KMS-11 (cell line): ENCODE measurements at regions not wholly inside any gene's neighbourhood (a gene's known extent, or its start where the extent isn't known, plus 50 kb on each side); places are given as distances from the start of the nearest gene placed in this dataset.

Source experiments
- H2AFZ ChIP-seq: fragments of 200-600 bp; sonication (generic); 2 replicates; pipeline ENCODE4 v1.6.1; 2016; ENCODE audit warnings: antibody characterized with exemption, mixed run types, low read depth
- H3K27ac ChIP-seq: fragments of 200-600 bp; sonication (generic); 2 replicates; pipeline ENCODE4 v1.6.1; 2016; ENCODE audit warnings: mild to moderate bottlenecking, mixed run types
- H3K27me3 ChIP-seq: fragments of 200-600 bp; sonication (generic); 2 replicates; pipeline ENCODE4 v1.6.1; 2017; ENCODE audit warnings: mild to moderate bottlenecking, low read depth, mixed run types, moderate library complexity; ENCODE audit not compliant: insufficient read depth
- H3K36me3 ChIP-seq: fragments of 200-600 bp; sonication (generic); 2 replicates; pipeline ENCODE4 v1.6.1; 2017; ENCODE audit warnings: mild to moderate bottlenecking, mixed run types; ENCODE audit not compliant: insufficient read depth
- H3K4me1 ChIP-seq: fragments of 200-600 bp; sonication (generic); 2 replicates; pipeline ENCODE4 v1.6.1; 2016; ENCODE audit warnings: mild to moderate bottlenecking, low read depth, mixed run types; ENCODE audit not compliant: poor library complexity, severe bottlenecking
- H3K4me2 ChIP-seq: fragments of 200-600 bp; sonication (generic); 2 replicates; pipeline ENCODE4 v1.7.0; 2016; ENCODE audit warnings: mild to moderate bottlenecking, mixed run types
- H3K4me3 ChIP-seq: fragments of 200-600 bp; sonication (generic); IDR thresholded peaks from 2 replicates; pipeline ENCODE4 v1.6.1; 2017; ENCODE audit warnings: low read depth, low read length, mixed read lengths; ENCODE audit not compliant: insufficient read depth
- H3K79me2 ChIP-seq: fragments of 200-600 bp; sonication (generic); 2 replicates; pipeline ENCODE4 v1.6.1; 2016; ENCODE audit warnings: low read depth, mixed run types; ENCODE audit not compliant: insufficient read depth
- H3K9ac ChIP-seq: fragments of 200-600 bp; sonication (generic); 2 replicates; pipeline ENCODE4 v1.6.1; 2016; ENCODE audit warnings: mild to moderate bottlenecking, mixed run types
- H4K20me1 ChIP-seq: fragments of 200-600 bp; sonication (generic); 2 replicates; pipeline ENCODE4 v1.6.1; 2016; ENCODE audit warnings: mild to moderate bottlenecking, mixed run types; ENCODE audit not compliant: insufficient read depth
- TF ChIP-seq, protein P1 (sequence below): fragments of 200-600 bp; sonication (generic); conservative IDR thresholded peaks from 2 replicates; pipeline ENCODE4 v1.6.1; 2017; ENCODE audit warnings: low read depth, mild to moderate bottlenecking, antibody characterized with exemption, low read length, moderate library complexity, mixed read lengths

DNA sequence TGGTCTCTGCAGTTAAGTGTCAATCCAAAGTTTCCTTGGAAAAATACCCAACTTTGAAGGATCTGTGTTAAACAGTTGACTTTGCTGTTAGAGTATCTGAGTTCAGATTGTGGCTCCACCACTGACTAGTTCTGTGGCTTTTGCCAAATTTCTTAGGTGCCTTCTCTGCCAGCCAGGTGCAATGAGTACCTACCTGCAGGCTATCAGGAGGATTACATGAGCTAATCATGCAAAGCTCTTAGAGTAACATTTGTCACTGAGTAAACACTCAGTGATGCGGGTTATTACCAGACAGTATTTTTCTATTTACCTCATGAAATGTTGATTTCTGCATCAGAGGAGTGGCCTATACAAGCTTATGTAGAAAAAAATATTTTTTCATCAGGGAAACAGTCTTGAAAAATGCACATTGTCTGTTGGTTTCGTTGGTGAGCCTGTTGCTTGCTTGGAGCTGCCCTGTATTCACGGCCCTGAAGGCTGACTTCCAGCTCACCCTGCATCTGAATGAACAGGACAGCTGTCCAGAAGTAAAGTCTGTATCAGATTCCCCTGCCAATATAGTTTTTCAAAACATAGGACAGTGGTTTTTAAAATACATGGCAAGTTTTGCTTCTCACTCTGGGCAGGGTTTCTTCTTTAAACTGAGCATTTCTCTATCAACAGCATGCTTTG is 235.1 kb downstream of the CDCA7 start:
- TF ChIP-seq, protein P1, sequence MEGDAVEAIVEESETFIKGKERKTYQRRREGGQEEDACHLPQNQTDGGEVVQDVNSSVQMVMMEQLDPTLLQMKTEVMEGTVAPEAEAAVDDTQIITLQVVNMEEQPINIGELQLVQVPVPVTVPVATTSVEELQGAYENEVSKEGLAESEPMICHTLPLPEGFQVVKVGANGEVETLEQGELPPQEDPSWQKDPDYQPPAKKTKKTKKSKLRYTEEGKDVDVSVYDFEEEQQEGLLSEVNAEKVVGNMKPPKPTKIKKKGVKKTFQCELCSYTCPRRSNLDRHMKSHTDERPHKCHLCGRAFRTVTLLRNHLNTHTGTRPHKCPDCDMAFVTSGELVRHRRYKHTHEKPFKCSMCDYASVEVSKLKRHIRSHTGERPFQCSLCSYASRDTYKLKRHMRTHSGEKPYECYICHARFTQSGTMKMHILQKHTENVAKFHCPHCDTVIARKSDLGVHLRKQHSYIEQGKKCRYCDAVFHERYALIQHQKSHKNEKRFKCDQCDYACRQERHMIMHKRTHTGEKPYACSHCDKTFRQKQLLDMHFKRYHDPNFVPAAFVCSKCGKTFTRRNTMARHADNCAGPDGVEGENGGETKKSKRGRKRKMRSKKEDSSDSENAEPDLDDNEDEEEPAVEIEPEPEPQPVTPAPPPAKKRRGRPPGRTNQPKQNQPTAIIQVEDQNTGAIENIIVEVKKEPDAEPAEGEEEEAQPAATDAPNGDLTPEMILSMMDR: no peak
- Histone ChIP-seq H3K4me3 (no peak overlapping the region), H4K20me1 (no peaks in the 10 kb centered on the region), H3K4me2 (no peak overlapping the region), H3K36me3 (no peaks in the 10 kb centered on the region), H3K9ac (no peak overlapping the region), H3K27me3 (no peaks in the 10 kb centered on the region), H3K4me1 (no peaks in the 10 kb centered on the region), H3K79me2 (no peaks in the 10 kb centered on the region), H2AFZ (no peak overlapping the region), H3K27ac (no peak overlapping the region)

DNA sequence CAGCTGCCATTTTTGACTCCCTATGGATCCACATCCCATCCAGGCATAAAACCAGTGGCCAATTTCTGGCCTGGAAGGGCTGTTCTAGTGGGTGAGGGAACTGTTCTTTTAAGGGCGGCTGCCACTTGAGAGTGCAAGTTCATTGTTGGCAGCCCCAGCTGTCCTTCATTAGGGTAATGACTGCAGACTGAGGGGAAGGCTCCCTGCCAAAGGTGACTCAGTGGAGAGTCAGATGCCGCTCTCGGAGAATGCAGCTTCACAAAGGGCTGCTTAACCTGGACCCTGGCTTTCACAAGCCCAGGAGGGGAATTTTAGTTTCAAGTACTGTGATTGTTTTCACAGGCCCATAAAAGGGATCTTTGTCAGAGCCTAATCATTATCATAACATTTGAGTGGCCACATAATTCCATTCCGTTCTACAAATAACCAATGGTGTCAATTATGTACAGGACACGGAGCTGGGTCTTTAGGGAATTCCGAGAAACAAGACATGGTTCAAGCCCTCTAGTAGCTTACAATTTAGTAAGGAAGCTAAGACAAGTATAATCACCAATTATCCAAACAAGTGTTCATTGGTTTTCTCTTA is 235.7 kb downstream of the CDCA7 start:
- no peak overlapping the region for H3K4me2 ChIP-seq
- H3K36me3 ChIP-seq: no peaks in the 10 kb centered on the region
- TF ChIP-seq, protein P1: no peak
- no peak overlapping the region for H2AFZ ChIP-seq
- H3K79me2 ChIP-seq: no peaks in the 10 kb centered on the region
- H3K27me3 ChIP-seq: no peaks in the 10 kb centered on the region
- H3K9ac ChIP-seq: no peak overlapping the region
- H3K4me1 ChIP-seq: no peaks in the 10 kb centered on the region
- no peak overlapping the region for H3K27ac ChIP-seq
- H4K20me1 ChIP-seq: no peaks in the 10 kb centered on the region
- H3K4me3 ChIP-seq: no peak overlapping the region

DNA sequence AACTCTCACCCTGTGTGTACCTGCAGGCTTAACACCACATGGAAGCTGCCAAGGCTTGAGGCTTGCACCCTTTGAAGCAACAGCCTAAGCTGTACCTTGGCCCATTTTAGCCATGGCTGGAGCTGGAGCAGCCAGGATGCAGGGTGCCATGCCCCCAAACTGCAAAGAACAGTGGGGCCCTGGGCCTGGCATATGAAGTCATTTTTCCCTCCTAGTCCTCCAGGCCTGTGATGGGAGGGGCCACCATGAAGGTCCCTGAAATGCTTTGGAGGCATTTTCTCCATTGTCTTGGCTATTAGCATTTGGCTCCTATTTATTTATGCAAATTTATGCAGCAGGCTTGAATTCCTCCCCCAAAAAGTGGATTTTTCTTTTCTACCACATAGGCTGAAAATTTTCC is 238.4 kb downstream of the CDCA7 start:
- TF ChIP-seq, protein P1: no peak
- Histone ChIP-seq H3K4me3 (no peak overlapping the region), H3K27ac (no peak overlapping the region), H3K36me3 (no peaks in the 10 kb centered on the region), H2AFZ (no peak overlapping the region), H4K20me1 (no peaks in the 10 kb centered on the region), H3K27me3 (no peaks in the 10 kb centered on the region), H3K4me2 (no peak overlapping the region), H3K9ac (no peak overlapping the region), H3K79me2 (no peaks in the 10 kb centered on the region), H3K4me1 (no peaks in the 10 kb centered on the region)

DNA sequence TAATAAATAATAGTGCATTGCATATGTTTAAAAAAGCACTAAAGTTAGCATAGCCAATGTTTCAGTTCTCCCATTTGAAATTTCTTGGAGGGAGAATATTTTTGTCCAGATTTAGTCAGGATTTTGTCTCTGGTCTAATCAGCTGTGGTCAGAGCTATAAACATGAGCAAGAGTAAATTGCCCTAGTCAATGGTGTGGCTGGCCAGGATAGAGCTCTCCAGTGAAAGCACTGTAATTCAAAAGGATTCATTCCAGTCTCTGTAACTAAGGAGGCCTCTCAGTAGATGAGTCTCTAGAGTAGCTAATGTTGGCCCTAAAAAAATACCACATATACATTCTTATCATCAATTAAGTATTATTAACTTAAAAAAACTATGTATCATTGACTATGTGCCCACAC is 241.6 kb downstream of the CDCA7 start:
- H3K4me1 ChIP-seq: no peaks in the 10 kb centered on the region
- H3K36me3 ChIP-seq: no peaks in the 10 kb centered on the region
- H3K9ac ChIP-seq: no peak overlapping the region
- TF ChIP-seq, protein P1: no peak
- no peak overlapping the region for H2AFZ ChIP-seq
- no peaks in the 10 kb centered on the region for H4K20me1 ChIP-seq
- no peaks in the 10 kb centered on the region for H3K27me3 ChIP-seq
- H3K4me3 ChIP-seq: no peak overlapping the region
- H3K27ac ChIP-seq: no peak overlapping the region
- H3K4me2 ChIP-seq: no peak overlapping the region
- no peaks in the 10 kb centered on the region for H3K79me2 ChIP-seq
